ENCODE measurements at regions not wholly inside any gene's neighbourhood (a gene's known extent, or its start where the extent isn't known, plus 50 kb on each side); places are given as distances from the start of the nearest gene placed in this dataset.

DNA sequence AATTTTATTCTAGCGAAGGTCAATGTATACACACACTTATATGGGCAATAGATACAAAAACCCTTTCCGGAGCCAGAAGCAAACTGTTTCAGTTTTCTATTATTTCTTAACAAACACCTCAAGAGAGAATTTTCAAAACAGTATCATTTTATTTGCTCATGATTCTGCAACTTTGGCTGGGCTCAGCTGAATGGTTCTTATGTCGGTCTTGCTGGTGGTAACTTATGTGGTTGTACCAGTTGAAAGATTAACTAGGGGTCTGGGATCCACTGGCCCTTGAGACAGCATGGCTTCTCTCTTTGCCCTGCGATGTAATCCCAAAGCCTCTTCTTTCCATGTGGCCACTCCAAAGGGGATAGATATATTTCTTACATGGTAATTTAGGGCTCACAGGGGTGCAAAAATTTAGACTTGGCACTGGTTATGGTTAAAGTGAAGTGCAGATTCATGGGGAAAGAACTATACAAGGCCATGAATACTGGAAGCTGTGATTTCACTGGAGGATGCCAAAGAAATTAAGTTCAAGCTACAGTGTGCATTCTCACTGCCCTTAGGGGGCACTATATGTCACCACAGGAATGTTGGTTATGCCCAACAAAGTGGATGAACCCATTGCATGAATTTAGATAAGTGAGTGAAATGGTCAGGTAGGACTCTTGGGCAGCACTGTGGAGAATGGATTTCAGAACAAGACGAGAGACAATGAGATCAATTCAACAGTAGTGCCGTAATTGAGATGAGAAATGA, 94.3 kb upstream of the NAV3 start:
- Histone ChIP-seq H3K27ac (ENCODE audit: low read length) (no peak overlapping the region), H3K36me3 (ENCODE audit: insufficient read depth, low read length) (no peaks in the 10 kb centered on the region), H3K4me2 (ENCODE audit: insufficient read depth, low read length) (no peak overlapping the region), H3K9me3 (ENCODE audit: insufficient read depth, low read length, severe bottlenecking) (no peaks in the 10 kb centered on the region), H3K4me1 (ENCODE audit: insufficient read depth, low read length) (no peaks in the 10 kb centered on the region), H3K27me3 (ENCODE audit: insufficient read depth, low read length, poor library complexity) (no peaks in the 10 kb centered on the region), H2AFZ (ENCODE audit: low read depth, low read length) (no peak overlapping the region), H3K79me2 (ENCODE audit: insufficient read depth, low read length) (no peaks in the 10 kb centered on the region), H3K9ac (ENCODE audit: low read depth, low read length) (no peak overlapping the region), H4K20me1 (ENCODE audit: insufficient read depth, low read length) (no peaks in the 10 kb centered on the region), H3K4me3 (ENCODE audit: low read depth in 1 of 2, low read length in 2 of 2) (no peak overlapping the region)
- DNase-seq (no peak), ATAC-seq (ENCODE audit: insufficient read depth, low read depth) (no peak)
- TF ChIP-seq, protein P1, sequence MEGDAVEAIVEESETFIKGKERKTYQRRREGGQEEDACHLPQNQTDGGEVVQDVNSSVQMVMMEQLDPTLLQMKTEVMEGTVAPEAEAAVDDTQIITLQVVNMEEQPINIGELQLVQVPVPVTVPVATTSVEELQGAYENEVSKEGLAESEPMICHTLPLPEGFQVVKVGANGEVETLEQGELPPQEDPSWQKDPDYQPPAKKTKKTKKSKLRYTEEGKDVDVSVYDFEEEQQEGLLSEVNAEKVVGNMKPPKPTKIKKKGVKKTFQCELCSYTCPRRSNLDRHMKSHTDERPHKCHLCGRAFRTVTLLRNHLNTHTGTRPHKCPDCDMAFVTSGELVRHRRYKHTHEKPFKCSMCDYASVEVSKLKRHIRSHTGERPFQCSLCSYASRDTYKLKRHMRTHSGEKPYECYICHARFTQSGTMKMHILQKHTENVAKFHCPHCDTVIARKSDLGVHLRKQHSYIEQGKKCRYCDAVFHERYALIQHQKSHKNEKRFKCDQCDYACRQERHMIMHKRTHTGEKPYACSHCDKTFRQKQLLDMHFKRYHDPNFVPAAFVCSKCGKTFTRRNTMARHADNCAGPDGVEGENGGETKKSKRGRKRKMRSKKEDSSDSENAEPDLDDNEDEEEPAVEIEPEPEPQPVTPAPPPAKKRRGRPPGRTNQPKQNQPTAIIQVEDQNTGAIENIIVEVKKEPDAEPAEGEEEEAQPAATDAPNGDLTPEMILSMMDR (IDR thresholded peaks at IDR 0.05; ENCODE audit: borderline replicate concordance, extremely low read depth, low read length, poor library complexity, severe bottlenecking) = no peak
- no peak for TF ChIP-seq EZH2 (IDR thresholded peaks at IDR 0.05; ENCODE audit: borderline replicate concordance, low read depth, low read length, severe bottlenecking)

DNA sequence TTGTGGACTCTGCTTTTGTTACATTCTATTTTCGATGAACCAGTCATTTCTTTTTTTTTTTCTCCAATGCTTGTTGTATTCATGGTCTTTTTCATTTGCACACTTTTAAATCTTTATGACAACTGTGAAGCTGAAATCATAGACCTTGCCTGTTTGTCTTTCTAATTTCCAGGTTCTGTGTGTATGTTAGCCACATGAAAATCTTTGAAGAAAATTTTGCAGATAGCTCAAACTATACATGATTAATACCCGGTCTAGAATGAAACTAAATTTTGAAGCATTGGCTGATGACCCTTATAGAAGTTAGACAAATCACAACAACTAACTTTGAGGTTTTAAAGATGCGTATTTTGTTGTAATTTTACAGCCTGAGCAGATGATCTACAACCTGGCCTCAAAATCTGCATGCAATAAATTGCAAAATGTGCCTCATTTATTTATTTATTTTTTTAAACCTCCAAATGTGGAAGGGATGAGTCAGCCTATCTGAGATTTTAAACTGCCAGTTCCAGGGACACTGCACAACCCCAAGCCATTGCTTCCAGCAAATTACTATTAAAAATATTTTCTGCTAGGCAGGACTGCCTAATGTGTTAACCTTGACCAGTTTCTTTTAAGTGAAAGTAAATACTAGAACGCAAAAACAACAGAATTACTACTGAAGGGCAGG, 96.3 kb upstream of the NAV3 start:
- Histone ChIP-seq H3K27ac (ENCODE audit: low read length) (no peak overlapping the region), H3K79me2 (ENCODE audit: insufficient read depth, low read length) (no peaks in the 10 kb centered on the region), H3K4me3 (ENCODE audit: low read depth in 1 of 2, low read length in 2 of 2) (no peak overlapping the region), H3K9me3 (ENCODE audit: insufficient read depth, low read length, severe bottlenecking) (no peaks in the 10 kb centered on the region), H3K4me2 (ENCODE audit: insufficient read depth, low read length) (no peak overlapping the region), H3K27me3 (ENCODE audit: insufficient read depth, low read length, poor library complexity) (no peaks in the 10 kb centered on the region), H2AFZ (ENCODE audit: low read depth, low read length) (no peak overlapping the region), H3K9ac (ENCODE audit: low read depth, low read length) (no peak overlapping the region), H3K4me1 (ENCODE audit: insufficient read depth, low read length) (no peaks in the 10 kb centered on the region), H3K36me3 (ENCODE audit: insufficient read depth, low read length) (no peaks in the 10 kb centered on the region), H4K20me1 (ENCODE audit: insufficient read depth, low read length) (no peaks in the 10 kb centered on the region)
- ATAC-seq (ENCODE audit: insufficient read depth, low read depth) (no peak), DNase-seq (no peak)
- TF ChIP-seq, protein P1 (IDR thresholded peaks at IDR 0.05; ENCODE audit: borderline replicate concordance, extremely low read depth, low read length, poor library complexity, severe bottlenecking) = no peak
- no peak for TF ChIP-seq EZH2 (IDR thresholded peaks at IDR 0.05; ENCODE audit: borderline replicate concordance, low read depth, low read length, severe bottlenecking)

- no peak for DNase-seq
- Histone ChIP-seq H3K4me3 (ENCODE audit: low read depth in 1 of 2, low read length in 2 of 2) (no peak overlapping the region), H3K9me3 (ENCODE audit: insufficient read depth, low read length, severe bottlenecking) (no peaks in the 10 kb centered on the region), H3K79me2 (ENCODE audit: insufficient read depth, low read length) (no peaks in the 10 kb centered on the region), H3K4me1 (ENCODE audit: insufficient read depth, low read length) (no peaks in the 10 kb centered on the region), H3K36me3 (ENCODE audit: insufficient read depth, low read length) (no peaks in the 10 kb centered on the region), H3K27me3 (ENCODE audit: insufficient read depth, low read length, poor library complexity) (no peaks in the 10 kb centered on the region), H4K20me1 (ENCODE audit: insufficient read depth, low read length) (no peaks in the 10 kb centered on the region), H3K4me2 (ENCODE audit: insufficient read depth, low read length) (no peak overlapping the region), H2AFZ (ENCODE audit: low read depth, low read length) (no peak overlapping the region), H3K9ac (ENCODE audit: low read depth, low read length) (no peak overlapping the region), H3K27ac (ENCODE audit: low read length) (no peak overlapping the region)
- ATAC-seq (ENCODE audit: insufficient read depth, low read depth) = no peak
- TF ChIP-seq, protein P1 (IDR thresholded peaks at IDR 0.05; ENCODE audit: borderline replicate concordance, extremely low read depth, low read length, poor library complexity, severe bottlenecking) = no peak
These were observed 102.7 kb upstream of the NAV3 start for GRCh38 chr12:77728018-77728417.
